Lung (tissue), 11 donors: ENCODE measurements at regions not wholly inside any gene's neighbourhood (a gene's known extent, or its start where the extent isn't known, plus 50 kb on each side); places are given as distances from the start of the nearest gene placed in this dataset.

Source experiments
- ATAC-seq: fragments of 200-7000 bp; cut with Tn5 transposase; one replicate; pipeline ENCODE4 v1.9.1; 2020; ENCODE audit warnings: moderate number of reproducible peaks; ENCODE audit not compliant: insufficient read depth, low FRiP score
- DNase-seq, 3 donors: peaks; one replicate each; pipeline ENCODE4 v3.0.0-alpha.2; 2013 to 2017
- H3K27ac ChIP-seq, 2 donors: one replicate each; pipeline ENCODE4 v1.5.1; 2013; ENCODE audit warnings: mild to moderate bottlenecking in 2 of 2, moderate library complexity in 2 of 2, control low read depth in 1 of 2, inconsistent platforms in 1 of 2, low read depth in 1 of 2, low read length in 1 of 2
- H3K27me3 ChIP-seq, 3 donors: one replicate each; pipeline ENCODE4 v1.5.1; 2013; ENCODE audit warnings: low read length in 2 of 3; ENCODE audit not compliant: control insufficient read depth in 3 of 3, insufficient read depth in 3 of 3
- H3K36me3 ChIP-seq, 4 donors: one replicate each; pipeline ENCODE4 v1.5.1; 2013; ENCODE audit warnings: low read length in 4 of 4, mild to moderate bottlenecking in 1 of 4, moderate library complexity in 1 of 4; ENCODE audit not compliant: control insufficient read depth in 4 of 4, insufficient read depth in 4 of 4
- H3K4me1 ChIP-seq, 5 donors: one replicate each; pipeline ENCODE4 v1.5.1; 2013; ENCODE audit warnings: low read length in 5 of 5, mild to moderate bottlenecking in 2 of 5, moderate library complexity in 1 of 5; ENCODE audit not compliant: control insufficient read depth in 5 of 5, insufficient read depth in 5 of 5
- H3K4me3 ChIP-seq: one replicate; pipeline ENCODE4 v1.5.1; 2013; ENCODE audit warnings: mild to moderate bottlenecking, control low read depth, moderate library complexity
- H3K9ac ChIP-seq, 2 donors: one replicate each; pipeline ENCODE4 v1.5.1; 2013; ENCODE audit warnings: low read length in 2 of 2, control low read depth in 1 of 2; ENCODE audit not compliant: insufficient read depth in 1 of 2
- H3K9me3 ChIP-seq, 4 donors: one replicate each; pipeline ENCODE4 v1.5.1; 2013; ENCODE audit warnings: low read length in 3 of 4, mild to moderate bottlenecking in 1 of 4, moderate library complexity in 1 of 4; ENCODE audit not compliant: control insufficient read depth in 4 of 4, insufficient read depth in 3 of 4
- CTCF ChIP-seq: IDR thresholded peaks from 2 replicates; pipeline ENCODE4 v1.5.1; 2012; ENCODE audit warnings: mild to moderate bottlenecking; ENCODE audit errors: control extremely low read depth, extremely low read depth
- WGBS, 2 donors: extraction: QIAGEN DNeasy Blood & Tissue Kit; methylation state at CpG; one replicate each; pipeline ENCODE4 v1.1.7; 2013; 5-methylcytosine and 5-hydroxymethylcytosine counted together
- donor health status: control.
- donor health status: control.
- donor health status: Bipolar disorder and iron deficiency.
- donor health status: healthy.
- donor health status: DM: yes; HTN: yes; CAD: no.

- TF ChIP-seq CTCF = no peak
- 53 to 66% methylated on average over 21 of the region's 21 CpGs for WGBS, 2 donors
Measured at GRCh38 chr2:3076848-3077642, 300.6 kb downstream of the EIPR1 start.

GRCh38 chr2:3075991-3076340 lies 301.7 kb downstream of the EIPR1 start:
- Histone ChIP-seq H3K27ac (no peak overlapping the region), H3K9me3 (no peaks in the 10 kb centered on the region), H3K4me3 (no peak overlapping the region), H3K9ac (no peak overlapping the region), H3K36me3 (no peaks in the 10 kb centered on the region), H3K27me3 (no peaks in the 10 kb centered on the region), H3K4me1 (peaks cover 0 to 6% (median 0%) of the 10 kb centered on the region in 5 donors)
- TF ChIP-seq CTCF = no peak
- DNase-seq (no peak), ATAC-seq (no peak)
- 92% methylated on average over 4 of the region's 4 CpGs for WGBS, 2 donors

More at GRCh38 chr2:3076848-3077642, 300.6 kb downstream of the EIPR1 start:
- Histone ChIP-seq H3K9ac (no peak overlapping the region), H3K27ac (peak overlapping the region in 1 of 2 donors; percentile 3), H3K4me1 (peaks cover 0 to 6% (median 0%) of the 10 kb centered on the region in 5 donors), H3K9me3 (no peaks in the 10 kb centered on the region), H3K4me3 (no peak overlapping the region), H3K36me3 (no peaks in the 10 kb centered on the region), H3K27me3 (no peaks in the 10 kb centered on the region)
- ATAC-seq = no peak
- peak in 2 of 3 donors; percentile 4 to 13 for DNase-seq

GRCh38 chr2:3075316-3075990 lies 302.2 kb downstream of the EIPR1 start:
- DNase-seq = peak in 1 of 3 donors; percentile 5

More at GRCh38 chr2:3075316-3075990, 302.2 kb downstream of the EIPR1 start:
- H3K9me3 ChIP-seq = no peaks in the 10 kb centered on the region
- no peaks in the 10 kb centered on the region for H3K36me3 ChIP-seq
- 85 to 92% methylated on average over 11 of the region's 11 CpGs for WGBS, 2 donors
- TF ChIP-seq CTCF = no peak
- H3K27ac ChIP-seq = no peak overlapping the region
- no peak overlapping the region for H3K4me3 ChIP-seq
- H3K27me3 ChIP-seq = no peaks in the 10 kb centered on the region
- no peak overlapping the region for H3K9ac ChIP-seq
- no peak for ATAC-seq
- peaks cover 0 to 6% (median 0%) of the 10 kb centered on the region in 5 donors for H3K4me1 ChIP-seq
